SK-N-SH treated with all-trans-retinoic acid at 6 μM for 48 hours (cell line): ENCODE measurements at regions not wholly inside any gene's neighbourhood (a gene's known extent, or its start where the extent isn't known, plus 50 kb on each side); places are given as distances from the start of the nearest gene placed in this dataset.

Experiments used
- ESRRG ChIP-seq: fragments of 250-450 bp; sonication (Bioruptor Pico); IDR thresholded peaks from 2 replicates; pipeline ENCODE4 v1.6.1; 2021; ENCODE audit warnings: mild to moderate bottlenecking
- SNAI2 ChIP-seq: fragments of 250-450 bp; sonication (Bioruptor Pico); IDR thresholded peaks from 2 replicates; pipeline ENCODE4 v1.5.0; 2020; ENCODE audit warnings: mild to moderate bottlenecking, moderate library complexity
- TOX ChIP-seq: fragments of 250-450 bp; sonication (Bioruptor Pico); IDR thresholded peaks from 2 replicates; pipeline ENCODE4 v1.8.0; 2021; ENCODE audit warnings: mild to moderate bottlenecking, moderate library complexity, borderline replicate concordance
- ZFP30 ChIP-seq: fragments of 450-650 bp; formaldehyde crosslinking; IDR thresholded peaks from 2 replicates; pipeline ENCODE4 v1.5.0; 2022; ENCODE audit warnings: mild to moderate bottlenecking, moderate library complexity
- TF ChIP-seq, protein P1 (sequence below): fragments of 250-450 bp; sonication (Bioruptor Pico); IDR thresholded peaks from 2 replicates; pipeline ENCODE4 v1.8.0; 2020; ENCODE audit warnings: mild to moderate bottlenecking, moderate library complexity, borderline replicate concordance
- TF ChIP-seq, protein P2 (sequence below): fragments of 250-450 bp; sonication (Bioruptor Pico); IDR thresholded peaks from 2 replicates; pipeline ENCODE4 v1.5.0; 2020; ENCODE audit warnings: mild to moderate bottlenecking, moderate library complexity
- TF ChIP-seq, protein P3 (sequence below): fragments of 250-450 bp; sonication (Bioruptor Pico); IDR thresholded peaks from 2 replicates; pipeline ENCODE4 v1.5.1; 2020; ENCODE audit warnings: low read depth, mild to moderate bottlenecking, moderate library complexity

- TF ChIP-seq TOX (CRISPR knock-in tag) (no peak), ESRRG (CRISPR knock-in tag) (no peak), SNAI2 (no peak), ZFP30 (CRISPR knock-in tag) (no peak)
- TF ChIP-seq, protein P1, sequence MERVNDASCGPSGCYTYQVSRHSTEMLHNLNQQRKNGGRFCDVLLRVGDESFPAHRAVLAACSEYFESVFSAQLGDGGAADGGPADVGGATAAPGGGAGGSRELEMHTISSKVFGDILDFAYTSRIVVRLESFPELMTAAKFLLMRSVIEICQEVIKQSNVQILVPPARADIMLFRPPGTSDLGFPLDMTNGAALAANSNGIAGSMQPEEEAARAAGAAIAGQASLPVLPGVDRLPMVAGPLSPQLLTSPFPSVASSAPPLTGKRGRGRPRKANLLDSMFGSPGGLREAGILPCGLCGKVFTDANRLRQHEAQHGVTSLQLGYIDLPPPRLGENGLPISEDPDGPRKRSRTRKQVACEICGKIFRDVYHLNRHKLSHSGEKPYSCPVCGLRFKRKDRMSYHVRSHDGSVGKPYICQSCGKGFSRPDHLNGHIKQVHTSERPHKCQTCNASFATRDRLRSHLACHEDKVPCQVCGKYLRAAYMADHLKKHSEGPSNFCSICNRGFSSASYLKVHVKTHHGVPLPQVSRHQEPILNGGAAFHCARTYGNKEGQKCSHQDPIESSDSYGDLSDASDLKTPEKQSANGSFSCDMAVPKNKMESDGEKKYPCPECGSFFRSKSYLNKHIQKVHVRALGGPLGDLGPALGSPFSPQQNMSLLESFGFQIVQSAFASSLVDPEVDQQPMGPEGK: no peak
- TF ChIP-seq, protein P2, sequence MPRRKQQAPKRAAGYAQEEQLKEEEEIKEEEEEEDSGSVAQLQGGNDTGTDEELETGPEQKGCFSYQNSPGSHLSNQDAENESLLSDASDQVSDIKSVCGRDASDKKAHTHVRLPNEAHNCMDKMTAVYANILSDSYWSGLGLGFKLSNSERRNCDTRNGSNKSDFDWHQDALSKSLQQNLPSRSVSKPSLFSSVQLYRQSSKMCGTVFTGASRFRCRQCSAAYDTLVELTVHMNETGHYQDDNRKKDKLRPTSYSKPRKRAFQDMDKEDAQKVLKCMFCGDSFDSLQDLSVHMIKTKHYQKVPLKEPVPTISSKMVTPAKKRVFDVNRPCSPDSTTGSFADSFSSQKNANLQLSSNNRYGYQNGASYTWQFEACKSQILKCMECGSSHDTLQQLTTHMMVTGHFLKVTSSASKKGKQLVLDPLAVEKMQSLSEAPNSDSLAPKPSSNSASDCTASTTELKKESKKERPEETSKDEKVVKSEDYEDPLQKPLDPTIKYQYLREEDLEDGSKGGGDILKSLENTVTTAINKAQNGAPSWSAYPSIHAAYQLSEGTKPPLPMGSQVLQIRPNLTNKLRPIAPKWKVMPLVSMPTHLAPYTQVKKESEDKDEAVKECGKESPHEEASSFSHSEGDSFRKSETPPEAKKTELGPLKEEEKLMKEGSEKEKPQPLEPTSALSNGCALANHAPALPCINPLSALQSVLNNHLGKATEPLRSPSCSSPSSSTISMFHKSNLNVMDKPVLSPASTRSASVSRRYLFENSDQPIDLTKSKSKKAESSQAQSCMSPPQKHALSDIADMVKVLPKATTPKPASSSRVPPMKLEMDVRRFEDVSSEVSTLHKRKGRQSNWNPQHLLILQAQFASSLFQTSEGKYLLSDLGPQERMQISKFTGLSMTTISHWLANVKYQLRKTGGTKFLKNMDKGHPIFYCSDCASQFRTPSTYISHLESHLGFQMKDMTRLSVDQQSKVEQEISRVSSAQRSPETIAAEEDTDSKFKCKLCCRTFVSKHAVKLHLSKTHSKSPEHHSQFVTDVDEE (CRISPR knock-in tag): no peak
- TF ChIP-seq, protein P3, sequence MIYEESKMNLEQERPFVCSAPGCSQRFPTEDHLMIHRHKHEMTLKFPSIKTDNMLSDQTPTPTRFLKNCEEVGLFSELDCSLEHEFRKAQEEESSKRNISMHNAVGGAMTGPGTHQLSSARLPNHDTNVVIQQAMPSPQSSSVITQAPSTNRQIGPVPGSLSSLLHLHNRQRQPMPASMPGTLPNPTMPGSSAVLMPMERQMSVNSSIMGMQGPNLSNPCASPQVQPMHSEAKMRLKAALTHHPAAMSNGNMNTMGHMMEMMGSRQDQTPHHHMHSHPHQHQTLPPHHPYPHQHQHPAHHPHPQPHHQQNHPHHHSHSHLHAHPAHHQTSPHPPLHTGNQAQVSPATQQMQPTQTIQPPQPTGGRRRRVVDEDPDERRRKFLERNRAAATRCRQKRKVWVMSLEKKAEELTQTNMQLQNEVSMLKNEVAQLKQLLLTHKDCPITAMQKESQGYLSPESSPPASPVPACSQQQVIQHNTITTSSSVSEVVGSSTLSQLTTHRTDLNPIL (CRISPR knock-in tag): no peak
These were observed 1459.3 kb upstream of the ACO1 start for GRCh38 chr9:30925126-30925525.
